Upper lobe of left lung (tissue), 4 donors: ENCODE measurements at regions not wholly inside any gene's neighbourhood (a gene's known extent, or its start where the extent isn't known, plus 50 kb on each side); places are given as distances from the start of the nearest gene placed in this dataset.

Experiments used
- CTCF ChIP-seq, 6 experiments: fragments of 450-650 bp in 4 of 6; fragments of 200-600 bp in 2 of 6; sonication (generic) in 2 of 6; IDR thresholded peaks; one replicate each; pipeline ENCODE4 v1.5.1; 2016 to 2019; ENCODE audit warnings: antibody characterized with exemption in 6 of 6
- EP300 ChIP-seq, 4 donors: sonication (generic); formaldehyde crosslinking; IDR thresholded peaks; one replicate each; pipeline ENCODE4 v1.5.1; 2017; ENCODE audit warnings: antibody characterized with exemption in 4 of 4, control low read depth in 2 of 4
- POLR2A ChIP-seq, 4 donors: fragments of 450-650 bp; IDR thresholded peaks; one replicate each; pipeline ENCODE4 v1.5.1; 2016 to 2017; ENCODE audit warnings: antibody characterized with exemption in 4 of 4, mild to moderate bottlenecking in 2 of 4

DNA sequence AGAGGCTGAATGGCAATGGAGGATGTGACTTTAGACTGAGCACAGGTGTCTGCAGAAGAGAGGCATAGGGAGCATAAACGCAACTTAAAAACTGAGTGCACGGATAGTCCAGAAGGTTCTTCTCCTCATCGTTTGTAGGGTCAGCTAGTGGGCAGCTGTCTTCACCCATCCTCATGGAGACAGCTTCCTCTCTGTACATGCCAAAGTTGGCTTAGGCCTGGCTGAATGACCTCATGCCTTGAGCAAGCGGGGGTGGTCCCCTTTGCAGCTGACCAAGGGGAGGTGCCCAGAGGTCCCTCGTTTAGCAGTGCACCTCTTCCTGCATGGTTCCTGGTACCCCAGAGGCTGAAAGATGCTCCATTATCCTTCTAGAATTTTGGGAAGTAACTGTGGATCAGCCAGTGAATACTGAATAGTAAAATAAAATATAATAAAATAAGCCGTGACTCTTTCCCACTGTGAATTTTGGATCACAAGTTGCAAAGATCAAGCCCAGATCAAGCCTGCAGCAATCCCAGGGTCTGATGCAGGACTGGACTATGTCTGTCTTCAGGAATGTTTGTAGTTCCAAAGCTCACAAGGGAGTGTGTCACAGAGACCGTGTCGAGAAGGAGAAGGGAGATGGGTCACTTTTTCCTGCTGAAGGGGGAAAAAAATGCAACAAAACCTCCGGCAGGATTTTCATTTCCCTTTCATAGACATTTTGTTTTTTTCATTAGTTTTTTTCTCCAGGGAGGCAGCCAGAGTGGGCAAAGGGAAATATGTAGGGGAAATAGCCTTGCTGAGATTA, 295.3 kb upstream of the MKI67 start:
- no peak for TF ChIP-seq CTCF (IDR thresholded peaks at IDR 0.05)
- TF ChIP-seq POLR2A (IDR thresholded peaks at IDR 0.05), result no peak
- TF ChIP-seq EP300 (IDR thresholded peaks at IDR 0.05), result no peak
